Mammary epithelial cell (primary cell): ENCODE measurements at regions not wholly inside any gene's neighbourhood (a gene's known extent, or its start where the extent isn't known, plus 50 kb on each side); places are given as distances from the start of the nearest gene placed in this dataset.

Source experiments
- EZH2 ChIP-seq: IDR thresholded peaks from 2 replicates; pipeline ENCODE4 v1.6.1; 2012; ENCODE audit warnings: low read length, inconsistent platforms, borderline replicate concordance
- TF ChIP-seq, protein P1 (sequence below), 2 donors: IDR thresholded peaks in 1 of 2; conservative IDR thresholded peaks in 1 of 2; 2 replicates each; pipeline ENCODE4 v1.5.1; 2011 to 2012; ENCODE audit warnings: inconsistent platforms in 2 of 2, low read length in 2 of 2, mild to moderate bottlenecking in 2 of 2, control low read depth in 1 of 2, low read depth in 1 of 2; ENCODE audit not compliant: insufficient read depth in 1 of 2; ENCODE audit errors: extremely low read depth in 1 of 2

DNA sequence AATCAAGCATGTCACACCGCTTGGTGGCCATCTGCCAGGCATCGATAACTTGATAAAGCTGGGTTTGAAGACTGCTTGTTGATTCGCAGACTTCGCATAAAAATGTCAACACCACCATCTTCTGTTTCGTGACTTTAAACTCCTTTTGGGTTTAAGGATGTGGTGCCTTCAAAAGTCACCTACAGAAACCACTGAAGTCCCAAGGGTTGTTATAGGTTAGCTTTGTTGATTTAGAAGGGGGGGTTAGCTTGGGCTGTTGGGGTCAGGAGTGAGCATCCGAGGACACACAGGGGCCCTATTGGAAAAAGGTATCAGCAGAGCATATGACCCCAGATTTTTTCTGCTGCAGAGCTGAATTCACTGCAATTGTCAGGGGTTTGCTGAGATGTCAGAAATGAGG lies 76.7 kb upstream of the SSTR4 start:
- TF ChIP-seq, protein P1, sequence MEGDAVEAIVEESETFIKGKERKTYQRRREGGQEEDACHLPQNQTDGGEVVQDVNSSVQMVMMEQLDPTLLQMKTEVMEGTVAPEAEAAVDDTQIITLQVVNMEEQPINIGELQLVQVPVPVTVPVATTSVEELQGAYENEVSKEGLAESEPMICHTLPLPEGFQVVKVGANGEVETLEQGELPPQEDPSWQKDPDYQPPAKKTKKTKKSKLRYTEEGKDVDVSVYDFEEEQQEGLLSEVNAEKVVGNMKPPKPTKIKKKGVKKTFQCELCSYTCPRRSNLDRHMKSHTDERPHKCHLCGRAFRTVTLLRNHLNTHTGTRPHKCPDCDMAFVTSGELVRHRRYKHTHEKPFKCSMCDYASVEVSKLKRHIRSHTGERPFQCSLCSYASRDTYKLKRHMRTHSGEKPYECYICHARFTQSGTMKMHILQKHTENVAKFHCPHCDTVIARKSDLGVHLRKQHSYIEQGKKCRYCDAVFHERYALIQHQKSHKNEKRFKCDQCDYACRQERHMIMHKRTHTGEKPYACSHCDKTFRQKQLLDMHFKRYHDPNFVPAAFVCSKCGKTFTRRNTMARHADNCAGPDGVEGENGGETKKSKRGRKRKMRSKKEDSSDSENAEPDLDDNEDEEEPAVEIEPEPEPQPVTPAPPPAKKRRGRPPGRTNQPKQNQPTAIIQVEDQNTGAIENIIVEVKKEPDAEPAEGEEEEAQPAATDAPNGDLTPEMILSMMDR (conservative IDR thresholded peaks at IDR 0.05 in 1 of 2, IDR thresholded peaks at IDR 0.05 in 1 of 2; ENCODE audit: extremely low read depth in 1 of 2, insufficient read depth in 1 of 2, low read depth in 1 of 2, low read length in 2 of 2), result no peak
- no peak for TF ChIP-seq EZH2
